NCI-H1930 (cell line): ENCODE measurements at regions not wholly inside any gene's neighbourhood (a gene's known extent, or its start where the extent isn't known, plus 50 kb on each side); places are given as distances from the start of the nearest gene placed in this dataset.

Source experiments
- DNase-seq, 2 experiments: peaks; one replicate each; lab custom pipeline; 2025; lab: John Stamatoyannopoulos, UW

- no peak for DNase-seq
Measured at GRCh38 chr3:30331519-30331918, 274.9 kb upstream of the TGFBR2 start.

GRCh38 chr3:30332196-30333021 is 274.0 kb upstream of the TGFBR2 start:
- DNase-seq, result no peak

- no peak for DNase-seq
Measured at GRCh38 chr3:30333143-30333542, 273.3 kb upstream of the TGFBR2 start.

- no peak for DNase-seq
Measured at GRCh38 chr3:30333903-30334302, 272.5 kb upstream of the TGFBR2 start.

GRCh38 chr3:30340500-30340899 is 265.9 kb upstream of the TGFBR2 start:
- DNase-seq, result peak; percentile 44 to 60

GRCh38 chr3:30341079-30341478 is 265.3 kb upstream of the TGFBR2 start:
- no peak for DNase-seq

- no peak for DNase-seq
Measured at GRCh38 chr3:30341851-30342250, 264.6 kb upstream of the TGFBR2 start.

- no peak for DNase-seq
Measured at GRCh38 chr3:30342318-30343060, 263.9 kb upstream of the TGFBR2 start.

GRCh38 chr3:30343067-30343831 is 263.2 kb upstream of the TGFBR2 start:
- no peak for DNase-seq

GRCh38 chr3:30343861-30344260 is 262.5 kb upstream of the TGFBR2 start:
- DNase-seq, result no peak

GRCh38 chr3:30344288-30344687 is 262.1 kb upstream of the TGFBR2 start:
- no peak for DNase-seq

GRCh38 chr3:30346933-30347320 is 259.5 kb upstream of the TGFBR2 start:
- DNase-seq, result no peak

GRCh38 chr3:30347679-30348216 is 258.7 kb upstream of the TGFBR2 start:
- no peak for DNase-seq

GRCh38 chr3:30349507-30349906 is 256.9 kb upstream of the TGFBR2 start:
- DNase-seq, result no peak

- DNase-seq, result no peak
Measured at GRCh38 chr3:30350011-30350410, 256.4 kb upstream of the TGFBR2 start.

GRCh38 chr3:30350901-30351300 is 255.5 kb upstream of the TGFBR2 start:
- DNase-seq, result no peak

GRCh38 chr3:30352410-30353318 is 253.7 kb upstream of the TGFBR2 start:
- no peak for DNase-seq

GRCh38 chr3:30353711-30354467 is 252.5 kb upstream of the TGFBR2 start:
- no peak for DNase-seq

- DNase-seq, result no peak
Measured at GRCh38 chr3:30354513-30354912, 251.9 kb upstream of the TGFBR2 start.

GRCh38 chr3:30354972-30355371 is 251.4 kb upstream of the TGFBR2 start:
- peak in 1 of 2 experiments; percentile 66 for DNase-seq
